ENCODE measurements at regions not wholly inside any gene's neighbourhood (a gene's known extent, or its start where the extent isn't known, plus 50 kb on each side); places are given as distances from the start of the nearest gene placed in this dataset.

DNA sequence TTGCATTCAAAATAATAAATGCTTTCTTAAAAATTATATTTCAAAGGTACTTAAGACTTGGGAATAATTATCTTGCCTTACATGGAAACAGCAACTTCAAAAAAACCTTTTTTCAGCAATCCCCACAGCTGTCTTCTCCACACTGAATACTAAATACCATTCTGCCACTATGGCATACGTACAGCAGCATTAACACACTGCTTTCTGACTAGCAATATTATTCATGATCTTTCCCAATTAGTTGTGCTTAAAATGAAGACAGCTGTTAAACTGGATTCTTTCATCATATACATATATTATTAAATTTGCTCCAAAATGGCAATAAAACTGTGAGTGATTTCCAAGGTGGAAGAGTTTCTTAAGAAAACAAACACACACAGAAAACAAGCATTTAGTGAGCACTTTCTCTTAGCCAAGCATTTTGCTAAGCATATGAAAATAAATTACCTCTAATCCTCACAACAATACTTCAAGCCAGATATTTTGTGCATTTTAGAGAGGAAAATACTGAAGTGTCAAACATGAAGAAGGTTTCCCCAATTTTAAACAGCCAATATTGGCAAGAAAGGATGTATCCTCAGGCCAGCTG lies 609.5 kb downstream of the SLITRK1 start:
- H3K4me3 ChIP-seq (ENCODE audit: low read length) = no peak overlapping the region
- DNase-seq (ENCODE audit: low read depth) = no peak
- TF ChIP-seq, protein P1, sequence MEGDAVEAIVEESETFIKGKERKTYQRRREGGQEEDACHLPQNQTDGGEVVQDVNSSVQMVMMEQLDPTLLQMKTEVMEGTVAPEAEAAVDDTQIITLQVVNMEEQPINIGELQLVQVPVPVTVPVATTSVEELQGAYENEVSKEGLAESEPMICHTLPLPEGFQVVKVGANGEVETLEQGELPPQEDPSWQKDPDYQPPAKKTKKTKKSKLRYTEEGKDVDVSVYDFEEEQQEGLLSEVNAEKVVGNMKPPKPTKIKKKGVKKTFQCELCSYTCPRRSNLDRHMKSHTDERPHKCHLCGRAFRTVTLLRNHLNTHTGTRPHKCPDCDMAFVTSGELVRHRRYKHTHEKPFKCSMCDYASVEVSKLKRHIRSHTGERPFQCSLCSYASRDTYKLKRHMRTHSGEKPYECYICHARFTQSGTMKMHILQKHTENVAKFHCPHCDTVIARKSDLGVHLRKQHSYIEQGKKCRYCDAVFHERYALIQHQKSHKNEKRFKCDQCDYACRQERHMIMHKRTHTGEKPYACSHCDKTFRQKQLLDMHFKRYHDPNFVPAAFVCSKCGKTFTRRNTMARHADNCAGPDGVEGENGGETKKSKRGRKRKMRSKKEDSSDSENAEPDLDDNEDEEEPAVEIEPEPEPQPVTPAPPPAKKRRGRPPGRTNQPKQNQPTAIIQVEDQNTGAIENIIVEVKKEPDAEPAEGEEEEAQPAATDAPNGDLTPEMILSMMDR (conservative IDR thresholded peaks at IDR 0.05; ENCODE audit: low read depth, low read length) = no peak

DNA sequence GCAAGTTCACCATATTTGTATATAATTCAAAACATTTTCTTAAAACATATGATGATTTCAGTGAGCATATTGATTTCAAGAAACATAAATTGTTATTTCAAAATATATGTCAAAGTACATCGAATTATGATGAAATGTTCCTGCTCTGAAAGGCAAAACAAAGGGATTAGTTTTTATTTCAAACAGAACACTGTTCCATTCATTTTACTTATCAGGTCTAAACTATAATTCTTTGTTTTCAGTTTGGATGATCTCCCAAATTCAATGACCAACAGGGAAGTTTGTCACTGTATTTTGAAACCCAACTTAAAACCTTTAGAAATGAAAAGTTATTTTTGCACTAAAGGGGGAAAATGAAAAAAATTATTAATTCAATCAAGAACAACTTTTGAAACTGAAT lies 610.2 kb downstream of the SLITRK1 start:
- TF ChIP-seq, protein P1 (conservative IDR thresholded peaks at IDR 0.05; ENCODE audit: low read depth, low read length) = no peak
- DNase-seq (ENCODE audit: low read depth) = peak; percentile 2
- no peak overlapping the region for H3K4me3 ChIP-seq (ENCODE audit: low read length)

DNA sequence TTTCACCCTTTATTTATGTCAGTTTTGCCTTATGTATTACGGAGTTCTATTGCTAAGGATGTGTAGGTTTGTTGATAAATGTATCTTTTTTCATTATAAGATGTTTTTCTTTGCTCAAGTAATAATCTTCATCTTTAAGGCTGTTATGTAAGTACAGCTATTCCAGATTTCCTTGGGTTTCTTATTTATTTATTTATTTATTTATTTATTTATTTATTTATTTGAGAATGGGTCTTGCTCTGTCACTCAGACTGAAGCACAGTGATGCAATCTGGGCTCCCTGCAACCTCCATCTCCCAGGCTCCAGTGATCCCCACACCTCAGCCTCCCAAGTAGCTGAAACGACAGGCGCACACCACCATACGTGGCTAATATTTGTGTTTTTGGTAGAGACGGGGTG lies 617.0 kb downstream of the SLITRK1 start:
- no peak overlapping the region for H3K4me3 ChIP-seq (ENCODE audit: low read length)
- TF ChIP-seq, protein P1 (conservative IDR thresholded peaks at IDR 0.05; ENCODE audit: low read depth, low read length) = no peak
- no peak for DNase-seq (ENCODE audit: low read depth)

DNA sequence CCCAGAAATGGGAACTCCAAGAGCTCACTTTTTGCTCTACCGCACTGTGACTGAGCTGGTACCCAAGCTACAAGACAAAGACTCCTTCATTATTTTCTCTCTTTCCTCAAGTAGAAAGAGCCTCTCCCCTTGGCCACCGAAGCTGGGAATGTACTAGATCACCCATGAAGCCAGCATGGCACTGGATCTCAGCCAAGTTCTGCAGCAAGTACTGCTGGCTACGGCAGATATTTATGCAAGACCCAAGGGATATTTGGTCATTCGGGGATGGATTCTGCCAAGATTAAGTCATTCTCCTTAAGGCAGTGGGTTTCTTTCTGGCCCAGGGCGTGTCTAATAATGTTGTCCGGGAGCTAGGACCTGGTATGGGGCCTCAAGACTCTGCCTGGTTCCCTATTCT lies 633.5 kb downstream of the SLITRK1 start:
- TF ChIP-seq, protein P1 (conservative IDR thresholded peaks at IDR 0.05; ENCODE audit: low read depth, low read length) = no peak
- DNase-seq (ENCODE audit: low read depth) = no peak
- H3K4me3 ChIP-seq (ENCODE audit: low read length) = no peak overlapping the region

DNA sequence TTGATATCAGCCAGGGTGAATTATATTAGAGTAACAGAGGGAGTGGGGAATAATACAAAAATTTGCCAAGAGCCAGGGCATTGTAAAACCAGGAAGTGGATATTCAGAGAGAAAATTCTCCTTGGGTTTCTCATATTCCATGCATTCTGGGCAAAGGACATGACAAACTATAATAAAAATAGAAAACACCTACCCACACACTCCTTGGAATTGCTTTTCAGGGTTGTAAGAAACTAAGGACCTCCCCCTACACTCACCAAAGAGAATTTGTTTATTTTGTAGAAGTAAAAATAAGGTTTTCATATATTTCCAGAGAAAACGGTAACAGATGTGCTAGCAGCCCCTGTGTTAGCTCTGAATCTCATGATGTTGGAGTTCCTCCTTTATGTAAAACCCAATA lies 649.6 kb downstream of the SLITRK1 start:
- no peak overlapping the region for H3K4me3 ChIP-seq (ENCODE audit: low read length)
- TF ChIP-seq, protein P1 (conservative IDR thresholded peaks at IDR 0.05; ENCODE audit: low read depth, low read length) = no peak
- no peak for DNase-seq (ENCODE audit: low read depth)

DNA sequence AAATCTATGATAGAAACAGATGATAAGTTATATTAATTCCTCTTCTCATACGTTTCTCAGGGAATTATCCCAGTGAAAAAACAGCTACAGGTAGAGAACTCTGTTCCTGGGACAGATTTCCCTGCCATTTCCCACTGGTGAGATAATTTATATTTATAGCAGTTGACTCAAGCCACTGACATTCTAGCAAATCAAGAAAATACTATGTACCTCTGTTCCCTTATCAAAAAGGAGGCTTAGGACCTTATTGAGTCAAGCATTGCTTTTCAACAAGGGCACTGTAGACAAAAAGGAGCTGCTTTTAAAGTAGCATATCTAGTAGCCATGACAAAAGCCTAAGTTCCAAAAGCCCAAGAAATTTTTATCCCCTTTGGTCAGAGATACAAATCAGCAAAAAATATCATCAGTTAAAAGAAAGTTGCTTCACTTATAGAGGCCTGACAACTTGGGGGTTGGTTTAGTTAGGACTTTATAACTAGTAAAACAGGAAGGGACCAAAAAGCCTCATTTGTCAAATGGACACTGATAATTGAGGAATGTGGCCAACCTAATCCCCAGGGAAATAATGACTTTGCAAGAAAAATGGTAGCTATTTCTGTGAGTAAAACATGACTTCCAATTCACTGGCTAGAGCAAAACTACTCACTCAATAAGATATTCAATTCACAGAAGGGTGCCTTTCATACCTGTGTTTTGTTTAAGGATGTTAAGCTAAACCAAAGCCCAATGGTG lies 652.5 kb downstream of the SLITRK1 start:
- no peak overlapping the region for H3K4me3 ChIP-seq (ENCODE audit: low read length)
- TF ChIP-seq, protein P1 (conservative IDR thresholded peaks at IDR 0.05; ENCODE audit: low read depth, low read length) = no peak
- no peak for DNase-seq (ENCODE audit: low read depth)

DNA sequence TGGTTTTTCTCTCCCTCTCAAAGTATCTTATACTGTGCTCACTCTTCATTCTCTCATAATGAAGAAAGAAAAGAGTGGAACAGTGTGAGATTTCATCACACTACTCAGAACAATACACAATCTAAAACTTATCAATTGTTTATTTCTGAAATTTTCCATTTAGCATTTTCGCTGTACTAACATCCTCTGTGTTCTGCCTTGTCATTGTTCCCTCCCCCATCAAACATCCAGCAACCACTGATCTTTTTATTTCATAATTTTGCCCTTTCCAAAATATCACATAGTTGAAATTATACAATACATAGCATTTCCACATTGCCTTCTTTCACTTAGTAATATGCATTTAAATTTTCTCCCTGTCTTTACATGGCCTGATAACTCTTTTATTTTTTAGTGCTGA lies 658.7 kb downstream of the SLITRK1 start:
- no peak for DNase-seq (ENCODE audit: low read depth)
- TF ChIP-seq, protein P1 (conservative IDR thresholded peaks at IDR 0.05; ENCODE audit: low read depth, low read length) = no peak
- no peak overlapping the region for H3K4me3 ChIP-seq (ENCODE audit: low read length)
